SK-N-SH (cell line): ENCODE measurements at regions not wholly inside any gene's neighbourhood (a gene's known extent, or its start where the extent isn't known, plus 50 kb on each side); places are given as distances from the start of the nearest gene placed in this dataset.

Experiments
- EP300 ChIP-seq, 2 experiments: IDR thresholded peaks; 2 replicates each; pipeline versions ENCODE4 v1.4.0 to v1.6.1; 2012; ENCODE audit warnings: borderline replicate concordance in 1 of 2, low read depth in 1 of 2, low read length in 1 of 2
- JUND ChIP-seq: IDR thresholded peaks from 2 replicates; pipeline ENCODE4 v1.4.0; 2012
- NFIC ChIP-seq: IDR thresholded peaks from 2 replicates; pipeline ENCODE4 v1.4.0; 2012; ENCODE audit warnings: borderline replicate concordance
- NRF1 ChIP-seq: IDR thresholded peaks from 2 replicates; pipeline ENCODE4 v1.6.1; 2012; ENCODE audit warnings: low read depth, mild to moderate bottlenecking, low read length
- POLR2AphosphoS5 ChIP-seq: IDR thresholded peaks from 2 replicates; pipeline ENCODE4 v1.6.1; 2012; ENCODE audit warnings: low read depth, low read length
- TAF1 ChIP-seq: IDR thresholded peaks from 2 replicates; pipeline ENCODE4 v1.6.1; 2012; ENCODE audit warnings: low read depth, mild to moderate bottlenecking, low read length, moderate library complexity, borderline replicate concordance
- TEAD4 ChIP-seq: IDR thresholded peaks from 2 replicates; pipeline ENCODE4 v1.4.0; 2012; ENCODE audit warnings: mild to moderate bottlenecking, borderline replicate concordance; ENCODE audit not compliant: insufficient read depth
- TF ChIP-seq, protein P1 (sequence below): fragments of 200-600 bp; sonication (generic); IDR thresholded peaks from 2 replicates; pipeline ENCODE4 v1.6.1; 2017; ENCODE audit warnings: antibody characterized with exemption, mild to moderate bottlenecking, moderate library complexity
- TF ChIP-seq, protein P2 (sequence below): fragments of 150-350 bp; IDR thresholded peaks from 2 replicates; pipeline ENCODE4 v1.6.1; 2016; ENCODE audit warnings: mild to moderate bottlenecking, low read depth, low read length
- TF ChIP-seq, protein P3 (sequence below): IDR thresholded peaks from 2 replicates; pipeline ENCODE4 v1.4.0; 2012; ENCODE audit warnings: low read depth, borderline replicate concordance

DNA sequence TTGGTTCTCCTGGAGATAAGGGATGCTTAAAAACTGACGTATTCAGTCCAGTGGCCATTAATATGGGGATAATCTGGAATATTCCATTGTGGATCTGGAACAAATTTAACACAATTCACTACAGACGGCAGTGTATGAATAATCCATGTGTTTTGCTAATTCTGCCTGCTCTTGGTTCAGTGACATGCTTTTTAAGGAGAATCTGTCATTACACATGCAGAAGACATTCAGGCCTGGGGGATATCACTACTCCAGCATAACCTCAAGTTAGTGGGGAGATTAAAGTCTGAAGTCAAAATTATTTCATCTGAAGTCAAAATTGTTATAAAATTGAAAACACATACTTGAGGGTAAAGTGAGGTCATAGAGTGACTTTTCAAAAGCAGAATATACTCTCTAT is 789.3 kb downstream of the USP25 start:
- TF ChIP-seq, protein P1, sequence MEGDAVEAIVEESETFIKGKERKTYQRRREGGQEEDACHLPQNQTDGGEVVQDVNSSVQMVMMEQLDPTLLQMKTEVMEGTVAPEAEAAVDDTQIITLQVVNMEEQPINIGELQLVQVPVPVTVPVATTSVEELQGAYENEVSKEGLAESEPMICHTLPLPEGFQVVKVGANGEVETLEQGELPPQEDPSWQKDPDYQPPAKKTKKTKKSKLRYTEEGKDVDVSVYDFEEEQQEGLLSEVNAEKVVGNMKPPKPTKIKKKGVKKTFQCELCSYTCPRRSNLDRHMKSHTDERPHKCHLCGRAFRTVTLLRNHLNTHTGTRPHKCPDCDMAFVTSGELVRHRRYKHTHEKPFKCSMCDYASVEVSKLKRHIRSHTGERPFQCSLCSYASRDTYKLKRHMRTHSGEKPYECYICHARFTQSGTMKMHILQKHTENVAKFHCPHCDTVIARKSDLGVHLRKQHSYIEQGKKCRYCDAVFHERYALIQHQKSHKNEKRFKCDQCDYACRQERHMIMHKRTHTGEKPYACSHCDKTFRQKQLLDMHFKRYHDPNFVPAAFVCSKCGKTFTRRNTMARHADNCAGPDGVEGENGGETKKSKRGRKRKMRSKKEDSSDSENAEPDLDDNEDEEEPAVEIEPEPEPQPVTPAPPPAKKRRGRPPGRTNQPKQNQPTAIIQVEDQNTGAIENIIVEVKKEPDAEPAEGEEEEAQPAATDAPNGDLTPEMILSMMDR: no peak
- TF ChIP-seq, protein P2, sequence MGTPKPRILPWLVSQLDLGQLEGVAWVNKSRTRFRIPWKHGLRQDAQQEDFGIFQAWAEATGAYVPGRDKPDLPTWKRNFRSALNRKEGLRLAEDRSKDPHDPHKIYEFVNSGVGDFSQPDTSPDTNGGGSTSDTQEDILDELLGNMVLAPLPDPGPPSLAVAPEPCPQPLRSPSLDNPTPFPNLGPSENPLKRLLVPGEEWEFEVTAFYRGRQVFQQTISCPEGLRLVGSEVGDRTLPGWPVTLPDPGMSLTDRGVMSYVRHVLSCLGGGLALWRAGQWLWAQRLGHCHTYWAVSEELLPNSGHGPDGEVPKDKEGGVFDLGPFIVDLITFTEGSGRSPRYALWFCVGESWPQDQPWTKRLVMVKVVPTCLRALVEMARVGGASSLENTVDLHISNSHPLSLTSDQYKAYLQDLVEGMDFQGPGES: no peak
- TF ChIP-seq, protein P3, sequence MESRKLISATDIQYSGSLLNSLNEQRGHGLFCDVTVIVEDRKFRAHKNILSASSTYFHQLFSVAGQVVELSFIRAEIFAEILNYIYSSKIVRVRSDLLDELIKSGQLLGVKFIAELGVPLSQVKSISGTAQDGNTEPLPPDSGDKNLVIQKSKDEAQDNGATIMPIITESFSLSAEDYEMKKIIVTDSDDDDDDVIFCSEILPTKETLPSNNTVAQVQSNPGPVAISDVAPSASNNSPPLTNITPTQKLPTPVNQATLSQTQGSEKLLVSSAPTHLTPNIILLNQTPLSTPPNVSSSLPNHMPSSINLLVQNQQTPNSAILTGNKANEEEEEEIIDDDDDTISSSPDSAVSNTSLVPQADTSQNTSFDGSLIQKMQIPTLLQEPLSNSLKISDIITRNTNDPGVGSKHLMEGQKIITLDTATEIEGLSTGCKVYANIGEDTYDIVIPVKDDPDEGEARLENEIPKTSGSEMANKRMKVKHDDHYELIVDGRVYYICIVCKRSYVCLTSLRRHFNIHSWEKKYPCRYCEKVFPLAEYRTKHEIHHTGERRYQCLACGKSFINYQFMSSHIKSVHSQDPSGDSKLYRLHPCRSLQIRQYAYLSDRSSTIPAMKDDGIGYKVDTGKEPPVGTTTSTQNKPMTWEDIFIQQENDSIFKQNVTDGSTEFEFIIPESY: no peak
- no peak for TF ChIP-seq NFIC
- TF ChIP-seq EP300 (IDR thresholded peaks at IDR 0.05; ENCODE audit: borderline replicate concordance in 1 of 2, low read depth in 1 of 2, low read length in 1 of 2): no peak
- TF ChIP-seq JUND: no peak
- TF ChIP-seq NRF1: no peak
- TF ChIP-seq TEAD4: no peak
- no peak for TF ChIP-seq TAF1
- TF ChIP-seq POLR2AphosphoS5: no peak
